ENCODE measurements at regions not wholly inside any gene's neighbourhood (a gene's known extent, or its start where the extent isn't known, plus 50 kb on each side); places are given as distances from the start of the nearest gene placed in this dataset.

DNA sequence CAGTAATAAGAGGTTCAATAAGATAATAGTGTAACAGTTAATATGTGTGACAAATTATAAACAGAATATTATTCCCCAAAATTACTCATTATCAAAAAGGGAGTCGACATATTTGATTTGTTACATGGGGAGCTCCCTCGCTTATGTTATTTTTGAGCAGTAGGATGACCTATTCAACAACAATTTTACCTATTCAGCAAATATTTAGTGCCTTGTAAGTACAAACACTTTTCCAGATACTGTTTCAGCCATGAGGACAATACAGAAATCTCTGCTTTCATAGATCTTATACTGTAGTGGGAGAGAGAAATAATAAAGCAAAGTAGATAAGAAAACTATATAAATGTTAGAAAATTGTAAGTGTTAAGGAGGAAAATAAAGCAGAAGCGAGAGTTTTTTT is 1342.8 kb upstream of the WWC1 start:
- POLR2A ChIA-PET: no interaction called here
- Mint-ChIP-seq H3K4me3 (no peak overlapping the region), H3K9me3 (peaks cover 4% of the 10 kb centered on the region), H3K27ac (no peak overlapping the region), H3K27me3 (no peaks in the 10 kb centered on the region), H3K36me3 (no peaks in the 10 kb centered on the region), H3K4me1 (ENCODE audit: low read depth) (no peaks in the 10 kb centered on the region)
- DNase-seq: no peak
- CTCF ChIA-PET: no interaction called here
- intact Hi-C loops (cut with micrococcal nuclease): no loop called here

DNA sequence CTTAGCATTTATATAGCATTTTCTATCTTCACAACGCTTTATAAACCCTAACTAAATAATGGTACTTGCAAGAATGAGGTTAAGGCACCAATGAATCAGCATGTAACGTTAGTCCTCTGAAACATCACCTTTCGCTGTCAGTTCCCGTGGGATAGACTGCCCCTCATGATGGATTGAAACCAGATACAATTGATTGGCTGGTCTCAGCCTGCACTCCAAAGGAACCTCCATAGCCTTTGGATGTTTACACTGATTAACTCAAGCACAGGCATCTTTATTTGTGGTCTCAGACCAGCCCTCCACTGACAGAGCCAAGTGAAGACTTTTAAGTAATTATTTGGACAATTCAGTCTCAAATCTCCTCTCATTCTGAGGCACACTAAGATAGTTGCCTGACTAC is 1339.4 kb upstream of the WWC1 start:
- H3K4me3 Mint-ChIP-seq: no peak overlapping the region
- peaks cover 4% of the 10 kb centered on the region for H3K9me3 Mint-ChIP-seq
- DNase-seq: no peak
- intact Hi-C loops (cut with micrococcal nuclease): no loop called here
- no peaks in the 10 kb centered on the region for H3K27me3 Mint-ChIP-seq
- H3K4me1 Mint-ChIP-seq (ENCODE audit: low read depth): no peaks in the 10 kb centered on the region
- H3K36me3 Mint-ChIP-seq: no peaks in the 10 kb centered on the region
- ChIA-PET POLR2A (no interaction called here), CTCF (no interaction called here)
- no peak overlapping the region for H3K27ac Mint-ChIP-seq

DNA sequence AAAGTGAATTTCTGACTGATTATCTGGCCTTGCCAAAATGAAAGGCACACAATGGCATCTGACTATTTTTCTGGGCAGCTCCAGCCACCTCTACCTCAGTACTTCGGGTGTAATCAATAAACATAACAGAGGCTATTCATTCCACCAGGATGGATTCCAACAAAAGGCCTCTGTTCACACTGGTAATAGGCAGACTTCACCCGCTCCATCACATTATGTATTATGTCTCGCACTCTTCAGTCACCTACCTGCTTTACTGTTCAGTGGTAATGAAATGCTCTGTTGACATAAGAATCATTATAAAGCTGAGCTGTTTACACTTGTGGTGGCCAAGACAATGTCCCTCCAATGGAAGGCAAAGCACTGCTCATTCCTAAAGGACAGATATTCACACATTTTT is 1333.7 kb upstream of the WWC1 start:
- Mint-ChIP-seq H3K27ac (no peak overlapping the region), H3K4me3 (no peak overlapping the region), H3K9me3 (peaks cover 10% of the 10 kb centered on the region), H3K36me3 (no peaks in the 10 kb centered on the region), H3K27me3 (no peaks in the 10 kb centered on the region), H3K4me1 (ENCODE audit: low read depth) (no peaks in the 10 kb centered on the region)
- DNase-seq: no peak
- ChIA-PET CTCF (no interaction called here), POLR2A (no interaction called here)
- intact Hi-C loops (cut with micrococcal nuclease): no loop called here

DNA sequence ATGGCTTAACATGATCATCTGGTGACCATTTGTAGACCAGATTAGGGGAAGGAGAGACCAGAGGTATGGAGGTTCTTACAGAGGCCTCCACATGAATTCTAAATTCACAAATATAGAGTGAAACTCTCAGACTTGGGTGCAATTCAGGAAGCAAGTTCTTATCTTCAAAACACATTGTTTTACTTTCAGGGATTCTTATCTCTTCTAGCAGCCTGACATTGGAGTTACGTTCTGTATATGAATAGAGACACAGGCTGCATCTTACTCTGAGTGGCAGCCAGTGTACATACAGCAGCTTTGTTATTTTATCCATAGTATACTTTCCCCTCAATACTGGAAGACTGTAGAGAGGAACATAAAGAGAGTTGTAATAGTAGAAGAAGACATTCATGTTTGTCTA is 1331.7 kb upstream of the WWC1 start:
- Mint-ChIP-seq H3K4me1 (ENCODE audit: low read depth) (no peaks in the 10 kb centered on the region), H3K27ac (no peak overlapping the region), H3K9me3 (peaks cover 17% of the 10 kb centered on the region), H3K27me3 (no peaks in the 10 kb centered on the region), H3K36me3 (no peaks in the 10 kb centered on the region), H3K4me3 (no peak overlapping the region)
- intact Hi-C loops (cut with micrococcal nuclease): no loop called here
- POLR2A ChIA-PET: no interaction called here
- DNase-seq: no peak
- CTCF ChIA-PET: no interaction called here

DNA sequence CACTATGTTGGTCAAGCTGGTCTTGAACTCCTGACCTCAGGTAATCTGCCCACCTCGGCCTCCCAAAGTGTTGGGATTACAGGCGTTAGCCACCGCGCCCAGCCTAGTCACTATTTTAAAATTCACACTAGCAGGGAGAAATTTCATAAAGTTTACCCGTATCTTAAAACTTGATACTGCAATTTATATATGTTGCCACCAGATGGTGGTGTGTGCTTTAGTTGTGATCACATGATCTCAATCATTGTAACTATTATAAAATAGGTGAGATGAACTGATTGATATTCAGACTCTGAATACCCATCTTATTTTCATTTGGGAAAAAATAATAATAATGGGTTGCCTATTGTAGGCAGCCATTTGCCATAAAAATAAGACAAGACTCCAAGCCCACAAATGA is 1330.4 kb upstream of the WWC1 start:
- Mint-ChIP-seq H3K4me3 (no peak overlapping the region), H3K27ac (no peak overlapping the region), H3K36me3 (no peaks in the 10 kb centered on the region), H3K27me3 (no peaks in the 10 kb centered on the region), H3K4me1 (ENCODE audit: low read depth) (no peaks in the 10 kb centered on the region), H3K9me3 (peaks cover 17% of the 10 kb centered on the region)
- DNase-seq: no peak
- intact Hi-C loops (cut with micrococcal nuclease): no loop called here
- CTCF ChIA-PET: no interaction called here
- POLR2A ChIA-PET: no interaction called here

DNA sequence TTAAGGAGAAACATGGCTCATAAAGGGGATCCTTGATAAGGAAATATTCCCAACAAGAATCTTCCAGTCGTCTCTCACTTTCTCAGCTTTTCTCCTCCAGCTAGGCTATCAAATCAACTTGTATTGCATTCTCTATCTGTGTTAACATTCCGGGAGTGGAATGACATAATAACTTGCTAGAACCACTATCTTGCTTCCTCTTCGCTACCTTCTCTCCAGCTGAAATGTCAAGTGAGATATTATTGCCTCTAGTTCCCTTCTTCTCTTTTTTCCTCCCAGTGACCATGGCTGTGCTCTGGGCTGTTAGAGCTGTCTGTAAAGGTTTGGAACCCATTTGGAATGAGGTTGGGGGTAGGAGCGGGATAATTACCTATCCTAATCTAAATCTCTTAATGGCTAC is 1329.5 kb upstream of the WWC1 start:
- H3K27ac Mint-ChIP-seq: no peak overlapping the region
- peaks cover 17% of the 10 kb centered on the region for H3K9me3 Mint-ChIP-seq
- H3K27me3 Mint-ChIP-seq: no peaks in the 10 kb centered on the region
- POLR2A ChIA-PET: no interaction called here
- H3K36me3 Mint-ChIP-seq: no peaks in the 10 kb centered on the region
- no peak for DNase-seq
- no peak overlapping the region for H3K4me3 Mint-ChIP-seq
- intact Hi-C loops (cut with micrococcal nuclease): no loop called here
- H3K4me1 Mint-ChIP-seq (ENCODE audit: low read depth): no peaks in the 10 kb centered on the region
- CTCF ChIA-PET: interaction anchor here (0.7 kb wide), 1 partner anchor 666 kb away, joined by 3 read pairs; no protein-coding TSS in a partner anchor

DNA sequence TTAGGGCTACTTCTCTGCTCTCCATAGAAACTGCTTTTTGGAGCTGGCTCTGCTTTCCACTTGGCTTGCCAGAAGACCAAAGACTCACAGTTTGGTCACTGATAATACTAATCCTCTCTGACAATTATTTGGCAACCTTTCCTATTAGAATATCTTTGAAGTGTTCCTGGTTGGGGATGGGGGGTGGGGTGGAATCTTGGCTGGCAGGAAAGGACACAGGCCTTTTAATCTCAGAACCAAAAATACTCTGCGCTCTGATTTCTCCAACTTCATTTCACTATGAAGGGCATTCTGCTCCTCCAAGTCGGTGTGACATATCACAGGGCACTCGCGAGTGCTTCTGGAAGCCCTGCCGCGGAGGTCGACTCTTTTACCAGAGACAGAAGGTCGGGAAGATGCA is 1329.0 kb upstream of the WWC1 start:
- Mint-ChIP-seq H3K27me3 (no peaks in the 10 kb centered on the region), H3K4me1 (ENCODE audit: low read depth) (no peaks in the 10 kb centered on the region), H3K4me3 (no peak overlapping the region), H3K27ac (no peak overlapping the region), H3K36me3 (no peaks in the 10 kb centered on the region), H3K9me3 (peaks cover 17% of the 10 kb centered on the region)
- no peak for DNase-seq
- POLR2A ChIA-PET: no interaction called here
- CTCF ChIA-PET: interaction anchor here (0.7 kb wide), 1 partner anchor 666 kb away, joined by 3 read pairs; no protein-coding TSS in a partner anchor
- intact Hi-C loops (cut with micrococcal nuclease): no loop called here

DNA sequence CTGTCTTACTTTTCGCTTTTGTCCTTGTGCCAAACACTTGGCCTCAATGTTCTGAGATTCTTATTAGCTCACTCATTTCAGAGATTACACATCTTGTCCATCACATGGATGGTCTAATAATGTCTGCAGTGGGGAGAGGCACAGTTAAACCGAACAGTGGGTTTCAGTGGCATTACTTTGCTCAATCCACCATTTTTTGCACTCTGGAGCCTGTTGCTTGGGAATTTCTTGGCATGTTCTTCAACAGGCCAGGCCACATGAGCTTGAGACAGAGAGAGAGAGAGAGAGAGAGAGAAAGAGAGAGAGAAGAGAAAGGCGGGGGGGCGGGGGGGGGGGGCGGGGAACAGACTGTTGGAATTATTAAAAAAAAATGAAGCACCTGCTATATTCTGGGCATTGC is 1327.8 kb upstream of the WWC1 start:
- no peaks in the 10 kb centered on the region for H3K4me1 Mint-ChIP-seq (ENCODE audit: low read depth)
- no peak overlapping the region for H3K27ac Mint-ChIP-seq
- ChIA-PET CTCF (no interaction called here), POLR2A (no interaction called here)
- H3K9me3 Mint-ChIP-seq: peaks cover 17% of the 10 kb centered on the region
- H3K36me3 Mint-ChIP-seq: no peaks in the 10 kb centered on the region
- intact Hi-C loops (cut with micrococcal nuclease): no loop called here
- no peak for DNase-seq
- no peaks in the 10 kb centered on the region for H3K27me3 Mint-ChIP-seq
- no peak overlapping the region for H3K4me3 Mint-ChIP-seq

DNA sequence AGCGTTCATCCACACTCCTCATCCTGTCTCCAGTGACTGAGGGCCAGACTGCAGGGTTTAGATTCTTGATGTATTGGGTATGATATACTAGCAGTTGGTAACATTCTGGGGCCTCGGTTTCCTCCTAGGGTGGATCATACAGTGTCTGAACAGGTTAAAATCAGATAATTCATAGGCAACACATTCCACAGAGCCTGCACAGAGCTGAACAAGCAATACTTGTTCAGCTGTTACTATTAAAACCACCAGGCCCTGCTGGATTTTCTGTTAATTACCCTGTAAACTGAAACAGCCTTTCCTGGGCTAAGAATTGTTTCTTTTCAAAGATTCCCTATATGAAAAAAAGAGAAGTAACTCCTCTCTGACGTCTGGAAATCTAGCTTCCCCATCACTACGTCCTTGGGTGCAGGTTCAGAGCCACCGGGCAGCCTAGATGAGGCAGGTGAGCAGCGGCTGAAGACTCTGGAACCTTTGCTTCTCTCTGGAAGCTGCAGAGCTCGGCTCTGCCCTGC is 1313.5 kb upstream of the WWC1 start:
- intact Hi-C loops (cut with micrococcal nuclease): no loop called here
- Mint-ChIP-seq H3K27me3 (peaks cover 17% of the 10 kb centered on the region), H3K36me3 (peaks cover 2% of the 10 kb centered on the region), H3K4me3 (no peak overlapping the region), H3K27ac (no peak overlapping the region), H3K4me1 (ENCODE audit: low read depth) (peaks cover 3% of the 10 kb centered on the region), H3K9me3 (no peaks in the 10 kb centered on the region)
- POLR2A ChIA-PET: no interaction called here
- DNase-seq: no peak
- CTCF ChIA-PET: no interaction called here

DNA sequence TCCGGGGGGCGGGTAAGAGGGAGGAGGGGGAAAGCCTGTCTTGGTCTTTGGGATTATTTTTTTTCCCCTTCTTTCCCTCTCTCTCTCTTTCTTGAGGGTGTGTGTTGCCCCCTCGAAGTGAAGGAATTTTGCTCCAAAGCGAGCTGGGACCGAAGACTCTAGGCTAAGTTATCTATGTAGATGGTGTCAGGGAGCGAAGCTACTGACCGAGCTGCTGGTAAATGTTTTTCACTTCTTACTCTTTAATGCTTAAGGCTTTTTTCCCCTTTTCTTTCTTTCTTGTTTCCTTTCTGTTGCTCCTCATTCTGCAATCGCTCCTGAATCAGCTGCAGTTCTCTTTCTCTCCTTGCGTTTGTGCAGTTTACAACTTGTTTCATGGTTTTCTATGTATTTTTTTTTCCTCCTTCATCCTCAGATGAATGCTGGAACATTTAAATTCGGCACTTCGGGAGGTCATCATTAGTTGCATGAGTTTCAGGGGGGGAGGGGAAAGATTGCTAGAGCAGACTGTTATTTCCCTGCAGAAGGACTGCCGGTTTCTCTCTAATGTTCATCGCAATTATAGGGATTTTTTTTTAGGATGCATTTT is 1312.0 kb upstream of the WWC1 start:
- ChIA-PET CTCF (no interaction called here), POLR2A (no interaction called here)
- Mint-ChIP-seq H3K27me3 (peaks cover 17% of the 10 kb centered on the region), H3K4me3 (peak overlapping the region; percentile 8), H3K36me3 (peaks cover 2% of the 10 kb centered on the region), H3K9me3 (no peaks in the 10 kb centered on the region), H3K4me1 (ENCODE audit: low read depth) (peaks cover 3% of the 10 kb centered on the region), H3K27ac (no peak overlapping the region)
- intact Hi-C loops (cut with micrococcal nuclease): no loop called here
- no peak for DNase-seq

DNA sequence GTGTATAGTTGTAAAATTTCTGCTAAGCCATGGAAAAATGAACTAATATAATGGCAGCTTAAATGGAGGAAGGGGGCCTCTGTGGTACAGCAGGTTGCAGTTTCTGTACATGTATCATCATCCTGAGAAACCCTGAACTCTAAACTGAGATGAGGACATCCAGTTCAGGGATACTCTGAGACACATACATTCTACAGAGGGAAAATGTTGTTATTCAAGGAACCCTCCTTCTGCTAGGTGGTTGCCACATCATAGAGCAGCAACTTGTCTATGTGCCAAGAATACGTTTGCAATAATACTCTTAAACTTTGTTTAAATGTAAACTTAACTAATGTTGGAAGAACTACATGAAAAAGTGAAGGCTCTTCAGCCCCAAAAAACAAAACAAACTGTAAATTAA is 1310.8 kb upstream of the WWC1 start:
- Mint-ChIP-seq H3K4me3 (no peak overlapping the region), H3K27me3 (peaks cover 17% of the 10 kb centered on the region), H3K36me3 (peaks cover 2% of the 10 kb centered on the region), H3K27ac (no peak overlapping the region), H3K9me3 (no peaks in the 10 kb centered on the region), H3K4me1 (ENCODE audit: low read depth) (peaks cover 3% of the 10 kb centered on the region)
- ChIA-PET POLR2A (no interaction called here), CTCF (no interaction called here)
- intact Hi-C loops (cut with micrococcal nuclease): no loop called here
- DNase-seq: no peak

DNA sequence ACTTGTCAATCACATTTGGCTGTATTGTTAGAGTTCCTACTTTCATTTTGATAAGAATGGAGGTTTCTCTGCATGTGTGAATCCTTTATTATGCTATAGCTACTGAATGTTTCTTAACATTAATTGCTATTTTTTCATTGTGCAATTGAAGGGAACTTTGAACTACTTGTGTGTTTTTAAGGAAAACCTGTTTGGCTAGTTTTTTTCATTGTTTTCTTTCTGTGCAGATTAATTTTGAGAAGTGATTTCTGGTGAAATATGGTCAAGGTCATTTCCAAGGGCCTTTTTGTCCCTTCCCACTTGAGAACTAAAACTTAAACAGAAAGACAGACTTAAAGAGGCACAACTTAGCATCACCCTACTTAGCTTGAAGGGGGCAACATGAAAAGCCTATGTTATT is 1309.2 kb upstream of the WWC1 start:
- Mint-ChIP-seq H3K4me3 (no peak overlapping the region), H3K27ac (no peak overlapping the region), H3K4me1 (ENCODE audit: low read depth) (peaks cover 3% of the 10 kb centered on the region), H3K27me3 (peaks cover 15% of the 10 kb centered on the region), H3K36me3 (peaks cover 2% of the 10 kb centered on the region), H3K9me3 (no peaks in the 10 kb centered on the region)
- DNase-seq: no peak
- intact Hi-C loops (cut with micrococcal nuclease): no loop called here
- CTCF ChIA-PET: no interaction called here
- POLR2A ChIA-PET: no interaction called here

DNA sequence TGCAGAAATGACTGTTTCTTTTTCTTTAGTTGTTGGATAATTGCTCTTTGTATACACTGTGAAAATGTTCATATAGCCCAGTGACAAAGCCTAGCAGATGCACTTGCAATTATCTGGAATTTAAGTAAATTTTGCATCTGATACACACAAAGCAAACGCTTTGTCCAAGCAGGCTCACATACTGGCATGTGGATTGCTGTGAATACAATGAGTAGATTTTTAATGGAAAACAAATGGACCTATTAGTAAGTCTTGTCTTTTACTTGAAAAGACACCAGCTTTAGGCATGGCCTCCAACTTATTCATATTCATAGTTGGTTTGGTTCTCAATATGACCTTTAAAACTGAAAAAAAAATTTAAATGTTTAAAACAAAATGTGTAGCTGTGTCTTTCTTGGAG is 1299.8 kb upstream of the WWC1 start:
- DNase-seq: no peak
- Mint-ChIP-seq H3K4me1 (ENCODE audit: low read depth) (no peaks in the 10 kb centered on the region), H3K9me3 (peaks cover 7% of the 10 kb centered on the region), H3K27me3 (no peaks in the 10 kb centered on the region), H3K27ac (no peak overlapping the region), H3K36me3 (no peaks in the 10 kb centered on the region), H3K4me3 (no peak overlapping the region)
- ChIA-PET POLR2A (no interaction called here), CTCF (no interaction called here)
- intact Hi-C loops (cut with micrococcal nuclease): no loop called here

DNA sequence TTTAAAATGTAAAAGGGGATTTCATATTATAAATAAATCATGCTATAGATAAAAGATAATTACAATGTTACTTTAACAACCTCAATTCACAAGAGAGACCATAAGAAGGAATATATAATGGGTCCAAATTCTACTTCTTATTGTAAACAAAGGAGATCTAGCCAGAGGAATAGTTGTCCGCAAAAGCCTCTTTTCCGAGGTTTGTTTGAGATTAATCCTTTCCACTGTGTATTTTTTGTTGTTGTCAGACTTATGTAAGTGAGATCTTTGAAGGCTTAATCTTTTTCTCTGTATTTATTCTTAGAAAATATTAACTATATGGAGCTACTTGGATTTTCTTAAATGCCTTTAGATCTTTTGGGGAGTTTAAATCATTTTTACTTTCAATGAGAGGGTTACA is 1299.3 kb upstream of the WWC1 start:
- ChIA-PET POLR2A (no interaction called here), CTCF (no interaction called here)
- intact Hi-C loops (cut with micrococcal nuclease): no loop called here
- no peaks in the 10 kb centered on the region for H3K27me3 Mint-ChIP-seq
- peaks cover 7% of the 10 kb centered on the region for H3K9me3 Mint-ChIP-seq
- H3K27ac Mint-ChIP-seq: no peak overlapping the region
- no peaks in the 10 kb centered on the region for H3K4me1 Mint-ChIP-seq (ENCODE audit: low read depth)
- H3K4me3 Mint-ChIP-seq: no peak overlapping the region
- no peaks in the 10 kb centered on the region for H3K36me3 Mint-ChIP-seq
- no peak for DNase-seq
